WI38 (cell line): ENCODE measurements at regions not wholly inside any gene's neighbourhood (a gene's known extent, or its start where the extent isn't known, plus 50 kb on each side); places are given as distances from the start of the nearest gene placed in this dataset.
"Not testable (repeated sequence)": the region's sequence is repeated elsewhere in the genome, so short reads cannot be mapped to it uniquely, and the experiment has no call there.

Experiments
- H3K4me3 ChIP-seq: 2 replicates; pipeline ENCODE4 v1.5.1; 2011; ENCODE audit warnings: low read depth, mild to moderate bottlenecking, control low read depth, low read length
- TF ChIP-seq, protein P1 (sequence below): IDR thresholded peaks from 2 replicates; pipeline ENCODE4 v1.5.1; 2012; ENCODE audit warnings: low read depth, mild to moderate bottlenecking, control low read depth, low read length

DNA sequence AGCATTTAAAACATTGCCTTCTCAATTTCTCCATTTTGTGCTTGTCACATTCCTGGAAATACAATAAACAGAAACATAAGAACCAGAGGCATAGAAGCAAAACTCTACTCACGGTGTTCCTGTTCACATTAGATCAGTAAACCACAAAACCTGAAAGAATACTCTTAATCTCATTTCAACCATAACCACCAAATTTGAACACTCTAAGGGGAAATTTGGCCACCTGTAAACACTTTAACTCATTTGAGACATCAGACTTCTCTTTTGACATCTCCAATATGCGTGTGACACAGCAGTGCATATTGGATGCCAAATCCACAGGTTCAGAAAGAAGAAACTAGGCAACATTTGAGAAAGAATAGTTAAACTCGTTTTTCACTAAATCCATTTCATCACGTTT lies 153.8 kb upstream of the IRAK1BP1 start:
- TF ChIP-seq, protein P1, sequence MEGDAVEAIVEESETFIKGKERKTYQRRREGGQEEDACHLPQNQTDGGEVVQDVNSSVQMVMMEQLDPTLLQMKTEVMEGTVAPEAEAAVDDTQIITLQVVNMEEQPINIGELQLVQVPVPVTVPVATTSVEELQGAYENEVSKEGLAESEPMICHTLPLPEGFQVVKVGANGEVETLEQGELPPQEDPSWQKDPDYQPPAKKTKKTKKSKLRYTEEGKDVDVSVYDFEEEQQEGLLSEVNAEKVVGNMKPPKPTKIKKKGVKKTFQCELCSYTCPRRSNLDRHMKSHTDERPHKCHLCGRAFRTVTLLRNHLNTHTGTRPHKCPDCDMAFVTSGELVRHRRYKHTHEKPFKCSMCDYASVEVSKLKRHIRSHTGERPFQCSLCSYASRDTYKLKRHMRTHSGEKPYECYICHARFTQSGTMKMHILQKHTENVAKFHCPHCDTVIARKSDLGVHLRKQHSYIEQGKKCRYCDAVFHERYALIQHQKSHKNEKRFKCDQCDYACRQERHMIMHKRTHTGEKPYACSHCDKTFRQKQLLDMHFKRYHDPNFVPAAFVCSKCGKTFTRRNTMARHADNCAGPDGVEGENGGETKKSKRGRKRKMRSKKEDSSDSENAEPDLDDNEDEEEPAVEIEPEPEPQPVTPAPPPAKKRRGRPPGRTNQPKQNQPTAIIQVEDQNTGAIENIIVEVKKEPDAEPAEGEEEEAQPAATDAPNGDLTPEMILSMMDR = no peak
- no peak overlapping the region for H3K4me3 ChIP-seq

DNA sequence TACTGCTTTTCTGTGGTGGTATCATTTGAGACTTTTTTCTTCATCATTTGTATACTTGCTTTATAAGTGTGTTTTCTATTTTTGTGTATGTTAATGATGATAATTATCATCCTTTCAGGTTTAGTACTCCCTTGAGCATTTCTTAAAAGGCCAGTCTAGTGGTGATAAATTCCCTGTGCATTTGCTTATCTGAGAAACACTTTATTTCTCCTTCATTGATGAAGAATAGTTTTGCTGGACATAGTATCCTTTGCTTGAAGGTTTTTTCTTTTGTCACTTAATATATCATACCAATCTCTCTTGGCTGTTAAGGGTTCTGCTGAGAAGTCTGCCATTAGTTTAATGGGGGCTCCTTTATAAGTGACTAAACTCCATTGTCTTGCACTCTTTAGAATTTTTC lies 123.2 kb upstream of the IRAK1BP1 start:
- TF ChIP-seq, protein P1 = no peak
- H3K4me3 ChIP-seq = no peak overlapping the region

DNA sequence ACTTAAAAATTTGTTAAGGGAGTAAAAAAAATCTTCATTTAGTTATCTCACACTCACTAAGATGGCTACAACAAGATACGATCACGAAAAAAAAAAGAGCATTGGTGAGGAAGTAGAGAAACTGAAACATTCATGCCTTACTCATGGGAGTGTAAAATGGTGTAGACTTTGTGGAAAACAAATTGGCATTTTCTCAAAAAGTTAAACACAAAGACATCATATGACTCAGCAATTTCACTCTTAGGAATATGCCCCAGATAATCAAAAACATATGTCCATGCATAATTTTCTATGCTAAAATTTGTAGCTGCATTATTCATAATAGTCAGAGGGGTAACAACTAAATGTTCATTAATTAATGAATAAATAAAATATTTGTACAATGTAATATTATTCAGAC lies 120.9 kb upstream of the IRAK1BP1 start:
- TF ChIP-seq, protein P1 = no peak
- no peak overlapping the region for H3K4me3 ChIP-seq

DNA sequence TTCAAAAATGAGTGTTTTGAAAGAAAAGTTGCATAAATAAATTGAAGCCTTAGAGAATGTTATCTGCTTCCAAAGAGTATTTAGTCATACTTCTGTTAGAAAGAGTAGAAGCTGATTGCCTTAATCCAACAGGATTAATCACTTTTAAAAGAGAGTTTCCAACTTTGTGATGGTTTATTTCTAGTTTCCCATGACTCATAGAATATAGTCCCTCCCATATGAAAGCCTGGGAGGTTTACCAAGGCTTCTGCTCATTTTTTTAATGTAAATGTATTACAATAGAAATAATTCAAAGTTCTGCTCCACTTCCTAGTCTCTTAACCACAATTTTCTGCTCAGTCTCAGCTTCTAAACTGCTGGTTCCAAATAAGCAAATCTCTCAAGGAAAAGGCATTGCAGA lies 118.0 kb upstream of the IRAK1BP1 start:
- TF ChIP-seq, protein P1 = no peak
- H3K4me3 ChIP-seq = no peak overlapping the region

DNA sequence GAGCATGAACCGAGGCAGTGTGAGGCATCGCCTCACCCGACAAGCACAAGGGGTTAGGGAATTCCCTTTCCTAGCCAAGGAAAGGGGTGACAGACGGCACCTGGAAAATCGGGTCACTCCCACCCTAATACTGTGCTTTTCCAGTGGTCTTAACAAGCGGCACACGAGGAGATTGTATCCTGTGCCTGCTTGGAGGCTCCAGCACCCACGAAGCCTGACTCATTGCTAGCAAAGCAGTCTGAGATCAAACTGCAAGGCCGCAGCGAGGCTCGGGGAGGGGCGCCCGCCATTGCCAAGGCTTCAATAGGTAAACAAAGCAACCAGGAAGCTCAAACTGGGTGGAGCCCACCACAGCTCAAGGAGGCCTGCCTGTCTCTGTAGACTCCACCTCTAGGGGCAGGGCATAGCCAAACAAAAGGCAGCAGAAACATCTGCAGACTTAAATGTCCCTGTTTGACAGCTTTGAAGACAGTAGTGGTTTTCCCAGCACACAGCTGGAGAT lies 109.0 kb upstream of the IRAK1BP1 start:
- H3K4me3 ChIP-seq = not testable (repeated sequence)

DNA sequence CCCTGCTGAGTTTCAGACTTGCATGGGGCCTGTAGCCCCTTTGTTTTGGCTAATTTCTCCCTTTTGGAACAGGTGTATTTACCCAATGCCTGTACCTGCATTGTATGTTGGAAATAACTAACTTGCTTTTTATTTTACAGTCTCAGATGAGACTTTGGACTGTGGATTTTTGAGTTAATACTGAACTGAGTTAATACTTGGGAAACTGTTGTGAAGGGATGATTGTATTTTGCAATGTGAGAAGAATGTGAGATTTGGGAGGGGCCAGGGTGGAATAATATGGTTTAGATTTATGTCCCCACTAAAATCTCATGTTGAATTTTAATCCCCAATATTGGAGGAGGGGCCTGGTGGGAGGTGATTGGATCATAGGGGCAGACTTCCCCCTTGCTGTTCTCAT lies 99.1 kb upstream of the IRAK1BP1 start:
- TF ChIP-seq, protein P1 = no peak
- H3K4me3 ChIP-seq = no peak overlapping the region

DNA sequence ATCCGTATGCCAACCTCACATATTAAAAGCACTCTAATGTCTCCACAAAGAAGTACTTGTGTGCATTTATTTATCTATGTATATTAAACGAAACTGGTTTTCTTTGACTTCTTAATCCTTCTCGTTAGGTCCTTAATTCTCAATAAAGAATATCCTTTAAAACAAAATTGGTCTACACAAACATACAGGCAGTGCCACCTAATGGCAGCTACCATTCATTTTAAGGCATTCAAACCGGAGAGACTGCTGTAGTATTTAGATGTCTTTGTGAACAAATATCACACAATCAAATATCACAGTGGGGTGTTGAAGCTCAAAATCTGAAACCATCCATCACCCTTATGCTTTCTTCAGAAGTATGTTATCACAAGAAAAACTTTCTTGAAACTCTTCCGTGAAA lies 96.6 kb upstream of the IRAK1BP1 start:
- TF ChIP-seq, protein P1 = no peak
- no peak overlapping the region for H3K4me3 ChIP-seq

DNA sequence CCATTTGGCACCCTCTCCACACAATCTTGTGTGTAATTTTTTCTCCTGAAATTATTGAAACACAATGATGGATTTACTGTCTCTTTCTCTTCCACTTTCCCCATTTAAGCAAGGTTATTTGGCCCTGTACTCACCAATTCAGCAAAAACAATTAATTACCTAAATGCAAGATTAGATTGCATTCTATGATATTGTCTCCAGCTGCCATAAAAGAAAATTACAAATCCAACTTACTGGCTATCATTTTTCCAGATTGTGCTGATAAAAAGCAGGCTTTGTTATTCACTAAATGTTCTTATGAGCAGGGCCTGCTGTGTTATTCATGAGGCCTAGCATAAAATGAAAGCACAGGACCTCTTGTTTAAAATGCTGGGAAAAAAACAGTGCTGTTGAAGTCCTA lies 95.8 kb upstream of the IRAK1BP1 start:
- no peak overlapping the region for H3K4me3 ChIP-seq
- TF ChIP-seq, protein P1 = no peak
